Left cardiac atrium (tissue), 4 donors: ENCODE measurements at regions not wholly inside any gene's neighbourhood (a gene's known extent, or its start where the extent isn't known, plus 50 kb on each side); places are given as distances from the start of the nearest gene placed in this dataset.
"Not testable (repeated sequence)": the region's sequence is repeated elsewhere in the genome, so short reads cannot be mapped to it uniquely, and the experiment has no call there.

Source experiments
- ATAC-seq, 2 donors: fragments of 200-7000 bp; cut with Tn5 transposase; one replicate each; pipeline ENCODE4 v1.9.1; 2020; ENCODE audit warnings: mild to moderate bottlenecking in 2 of 2, moderate library complexity in 2 of 2
- DNase-seq: peaks from one replicate; pipeline ENCODE4 v3.0.0-alpha.2; 2020
- intact Hi-C, 2 donors: fragments of 100-400 bp; cut with DNase I; formaldehyde crosslinking; loops; one replicate each; pipeline versions ENCODE4 v1.14.1 to v1.15.1; 2022 to 2023
- donor health status: DM: no; HTN: yes; CAD: no.
- donor health status: DM: no; HTN: yes; CAD: no; lungs with severe emphysema.
- donor health status: DM: yes; HTN: yes; CAD: no.
- donor health status: Dilated cardiomyopathy.

DNA sequence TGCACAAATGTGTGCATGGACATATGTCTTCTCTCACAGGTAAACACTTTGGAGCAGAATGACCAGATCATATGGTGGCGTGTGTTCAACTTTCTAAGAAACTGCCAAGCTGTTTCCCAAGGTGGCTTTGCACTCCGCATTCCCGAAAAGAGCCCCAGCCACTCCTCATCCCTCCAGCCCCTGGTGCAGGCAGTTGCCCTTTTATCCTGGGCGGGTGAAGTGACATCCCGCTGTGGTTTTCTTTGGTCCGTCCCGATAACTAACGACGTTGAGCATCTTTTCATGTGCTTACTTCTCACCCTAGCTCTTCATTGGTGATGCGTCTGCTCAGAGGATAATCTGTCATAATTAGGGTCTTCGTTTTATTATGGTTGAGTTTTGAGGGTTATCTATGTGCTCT is 612.5 kb downstream of the MATN1 start:
- ATAC-seq (no peak), DNase-seq (no peak)
- intact Hi-C loops: loop anchor here (5.0 to 10.0 kb wide), 2 partner anchors 264 to 874 kb away; partner anchors contain the start of gene PTPRU (in 2 of the 2)

DNA sequence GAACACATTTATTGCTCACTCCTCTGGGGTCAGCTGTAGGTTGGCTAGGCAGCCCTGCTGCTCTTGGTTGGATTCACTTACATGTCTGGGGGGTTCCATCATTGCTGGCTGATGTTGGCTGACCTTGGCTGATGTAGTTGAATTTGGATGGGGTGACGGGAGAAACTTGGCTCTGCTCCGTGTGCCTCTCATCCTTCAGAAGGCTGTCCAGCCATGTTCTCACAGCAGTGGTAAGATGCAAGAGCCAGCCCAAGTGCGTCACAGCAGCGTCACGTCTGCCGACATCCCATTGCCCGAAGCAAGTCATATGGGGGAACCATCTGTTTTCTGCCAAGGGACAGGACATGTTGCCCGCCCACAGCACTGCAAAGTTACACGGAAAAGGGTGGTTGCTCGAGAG is 613.5 kb downstream of the MATN1 start:
- intact Hi-C loops: loop anchor here (5.0 to 10.0 kb wide), 2 partner anchors 265 to 873 kb away; partner anchors contain the start of gene PTPRU (in 2 of the 2)
- DNase-seq: peak; percentile 79
- ATAC-seq: peak; percentile 54 to 76

DNA sequence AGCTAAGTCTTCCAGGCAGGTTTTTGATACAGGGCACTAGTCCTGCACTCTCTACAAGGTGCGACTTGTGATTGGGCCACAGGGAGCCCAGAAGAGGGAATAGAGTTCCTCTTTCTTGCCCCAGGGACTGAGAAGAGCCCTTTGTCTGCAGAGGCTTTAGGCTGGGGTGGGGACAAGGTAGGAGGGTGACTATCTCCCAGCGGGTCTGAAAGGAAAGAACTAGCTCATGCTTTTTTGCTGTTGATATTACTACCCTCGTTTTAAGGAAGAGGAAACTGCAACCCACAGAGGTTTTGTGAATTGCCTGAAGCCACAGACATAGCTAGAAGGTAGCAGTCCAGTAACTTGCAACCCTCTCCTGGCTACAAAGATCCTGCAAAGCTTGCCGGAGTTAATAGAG is 615.2 kb downstream of the MATN1 start:
- DNase-seq: no peak
- ATAC-seq: no peak
- intact Hi-C loops: no loop called here

DNA sequence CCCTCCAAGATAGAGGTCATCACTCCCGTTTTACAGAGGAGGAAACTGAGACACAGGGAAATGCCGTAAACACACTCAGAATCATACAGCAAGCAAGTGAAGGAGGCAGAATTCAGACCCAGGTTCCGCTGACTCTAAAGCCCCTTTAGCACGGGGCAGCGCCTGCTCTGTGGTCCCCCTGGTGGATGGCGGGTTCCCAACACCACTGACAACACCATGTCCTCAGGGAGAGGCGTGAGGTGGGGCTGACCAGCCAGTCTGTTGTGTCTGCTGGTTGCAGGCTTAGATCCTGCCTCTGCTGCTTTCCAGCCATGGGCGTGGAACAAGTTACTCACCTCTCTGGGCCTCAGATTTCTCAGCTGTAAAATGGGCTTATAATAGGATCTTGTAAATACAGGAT is 617.3 kb downstream of the MATN1 start:
- peak in 1 of 2 donors; percentile 48 for ATAC-seq
- intact Hi-C loops: no loop called here
- DNase-seq: peak; percentile 39

DNA sequence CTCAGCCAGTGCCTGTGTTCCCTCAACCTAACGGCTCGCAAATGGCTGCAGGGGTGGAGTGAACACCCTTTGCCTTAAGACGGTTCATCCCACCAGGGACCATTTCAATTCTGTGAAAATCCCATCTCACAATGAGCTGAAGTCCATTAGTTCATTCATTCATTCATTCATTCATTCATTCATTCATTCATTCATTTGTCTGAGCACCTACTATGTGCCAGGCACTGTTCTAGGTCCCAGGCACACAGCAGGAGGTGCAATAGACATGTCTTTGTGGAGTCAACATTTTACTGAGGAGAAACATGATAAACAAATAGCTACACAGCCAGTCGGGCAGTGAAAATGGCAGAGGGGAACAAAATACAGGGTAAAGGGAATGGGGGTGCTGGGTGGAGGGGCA is 618.8 kb downstream of the MATN1 start:
- intact Hi-C loops: loop anchor here in 1 of 2 donors (5.0 kb wide), 1 partner anchor 312 kb away; no protein-coding TSS in a partner anchor
- no peak for ATAC-seq
- no peak for DNase-seq

DNA sequence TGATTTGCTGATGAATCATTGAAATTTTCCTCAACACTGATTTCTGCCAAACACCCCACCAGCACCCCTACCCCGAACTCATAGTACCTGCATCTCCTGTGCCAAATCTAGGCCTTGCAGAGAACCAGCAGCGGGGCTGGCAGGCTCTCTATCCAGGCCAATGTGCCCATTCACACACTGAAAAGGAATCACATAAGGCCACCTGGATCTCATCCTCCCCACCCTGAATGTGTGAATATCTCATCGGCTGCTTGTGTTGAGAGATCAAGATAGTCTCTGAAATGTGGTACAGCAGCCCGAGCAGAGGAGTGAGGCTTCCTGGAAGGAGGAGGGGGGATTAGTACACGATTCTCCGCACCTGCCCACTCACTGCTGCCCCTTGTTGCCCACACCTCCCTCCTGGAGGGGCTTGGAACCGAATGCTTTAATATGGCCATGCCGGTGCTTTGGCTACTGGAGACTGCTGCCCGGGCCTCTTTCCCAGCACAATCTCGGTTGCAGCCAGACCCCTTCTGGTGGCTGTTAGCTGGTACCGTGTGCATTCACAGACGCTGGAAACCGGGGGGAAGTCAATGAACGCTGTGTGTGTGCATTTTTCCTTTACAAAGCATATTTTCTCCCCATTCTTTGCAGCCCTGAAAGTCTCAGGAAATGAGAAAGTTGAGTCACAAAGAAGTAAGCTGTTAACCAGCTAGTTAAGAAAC is 619.5 kb downstream of the MATN1 start:
- ATAC-seq (peak in 1 of 2 donors; percentile 63), DNase-seq (no peak)
- intact Hi-C loops: loop anchor here in 1 of 2 donors (5.0 kb wide), 1 partner anchor 312 kb away; no protein-coding TSS in a partner anchor

DNA sequence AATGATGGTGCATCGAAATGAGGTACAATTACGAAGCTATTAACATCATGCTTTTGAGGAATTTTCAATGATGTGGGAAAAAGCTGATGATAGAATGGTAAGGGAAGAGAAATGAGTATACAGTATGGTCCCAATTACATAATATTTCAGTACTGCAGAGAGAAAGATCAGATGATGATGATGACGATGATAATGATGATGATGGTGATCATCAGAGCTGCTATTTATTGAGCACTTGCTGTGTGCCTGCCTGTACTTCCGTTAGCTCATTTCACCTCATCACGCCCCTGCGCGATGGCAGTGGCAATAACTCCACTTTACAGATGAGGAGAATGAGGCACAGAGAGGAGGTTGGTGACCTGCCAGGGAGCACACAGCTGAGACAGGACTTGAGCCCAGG is 620.8 kb downstream of the MATN1 start:
- ATAC-seq: no peak
- intact Hi-C loops: loop anchor here in 1 of 2 donors (5.0 kb wide), 1 partner anchor 310 kb away; no protein-coding TSS in a partner anchor
- DNase-seq: no peak

DNA sequence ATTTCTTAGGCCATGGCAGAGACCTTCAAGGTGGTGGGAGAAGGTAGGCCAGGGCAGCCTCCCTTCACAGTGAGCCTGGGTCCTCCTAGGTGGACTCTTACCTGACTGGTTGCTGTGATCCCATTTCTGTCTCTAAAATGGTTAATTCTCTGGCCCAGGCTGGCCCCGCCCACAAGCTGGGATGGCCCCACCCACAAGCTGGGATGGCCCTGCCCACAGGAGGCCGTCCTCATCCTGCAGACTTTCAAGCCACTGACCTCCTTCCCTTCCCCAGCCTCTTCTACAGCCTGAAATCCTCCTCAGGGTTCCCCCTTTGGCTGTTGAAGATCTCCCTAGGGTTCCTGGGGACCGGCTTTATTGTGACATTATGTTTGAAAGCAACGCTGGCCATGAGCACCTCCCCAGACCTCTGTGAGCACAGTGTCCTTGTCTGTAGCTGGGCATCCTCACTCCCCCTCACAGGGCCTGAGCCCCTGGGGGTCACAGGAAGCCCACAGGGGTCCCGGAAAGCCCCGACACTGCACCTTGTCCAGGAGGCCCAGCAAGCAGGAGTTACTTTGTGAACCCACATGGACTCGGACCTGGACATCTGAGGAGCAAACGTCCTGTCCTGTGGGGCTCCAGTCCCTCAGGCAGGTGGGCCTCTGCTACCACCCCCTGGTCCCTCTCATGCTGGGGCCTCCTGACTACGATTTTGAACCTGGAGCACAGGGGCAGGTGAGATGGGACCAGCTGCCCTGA is 621.7 kb downstream of the MATN1 start:
- intact Hi-C loops: loop anchor here in 1 of 2 donors (5.0 kb wide), 1 partner anchor 309 kb away; no protein-coding TSS in a partner anchor
- ATAC-seq: peak in 1 of 2 donors; percentile 37
- no peak for DNase-seq

DNA sequence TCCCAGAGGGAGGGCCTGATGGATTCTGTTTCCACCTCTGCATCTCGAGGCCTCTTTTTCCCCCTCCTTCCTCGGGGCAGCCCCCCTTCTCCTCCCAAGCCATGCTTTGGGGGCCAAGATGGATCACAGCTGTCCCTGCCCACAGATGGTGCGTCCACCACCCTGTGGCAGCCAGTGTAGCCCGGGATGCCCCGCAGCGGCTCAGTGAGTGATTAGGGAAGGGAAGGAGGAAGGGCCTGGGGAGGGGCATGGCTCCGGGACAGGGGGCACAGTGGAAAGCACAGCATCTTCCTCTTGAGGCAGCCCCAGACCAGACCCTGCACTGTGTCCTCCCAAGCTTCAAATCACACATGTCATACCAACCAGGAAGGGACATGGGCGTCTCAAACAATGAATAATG is 622.4 kb downstream of the MATN1 start:
- intact Hi-C loops: loop anchor here in 1 of 2 donors (5.0 kb wide), 1 partner anchor 309 kb away; no protein-coding TSS in a partner anchor
- no peak for DNase-seq
- peak in 1 of 2 donors; percentile 5 for ATAC-seq

DNA sequence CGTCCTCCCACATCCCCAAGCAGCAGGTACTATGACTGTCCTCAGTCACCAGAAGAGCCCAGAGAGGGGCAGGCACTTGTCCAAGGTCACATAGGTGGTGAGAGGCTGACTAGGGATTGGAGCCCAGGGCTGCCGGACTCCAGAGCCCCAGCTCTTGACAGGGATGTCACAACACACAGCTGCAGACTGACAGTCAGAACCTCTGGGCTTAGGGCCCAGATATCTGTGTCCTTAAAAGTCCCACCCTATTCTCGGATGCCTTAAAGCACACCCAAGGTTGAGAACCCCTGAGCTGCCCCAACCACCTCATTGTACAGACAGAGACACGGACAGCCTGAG is 622.9 kb downstream of the MATN1 start:
- intact Hi-C loops: loop anchor here in 1 of 2 donors (5.0 kb wide), 1 partner anchor 308 kb away; no protein-coding TSS in a partner anchor
- DNase-seq (no peak), ATAC-seq (peak; percentile 80 to 88)

DNA sequence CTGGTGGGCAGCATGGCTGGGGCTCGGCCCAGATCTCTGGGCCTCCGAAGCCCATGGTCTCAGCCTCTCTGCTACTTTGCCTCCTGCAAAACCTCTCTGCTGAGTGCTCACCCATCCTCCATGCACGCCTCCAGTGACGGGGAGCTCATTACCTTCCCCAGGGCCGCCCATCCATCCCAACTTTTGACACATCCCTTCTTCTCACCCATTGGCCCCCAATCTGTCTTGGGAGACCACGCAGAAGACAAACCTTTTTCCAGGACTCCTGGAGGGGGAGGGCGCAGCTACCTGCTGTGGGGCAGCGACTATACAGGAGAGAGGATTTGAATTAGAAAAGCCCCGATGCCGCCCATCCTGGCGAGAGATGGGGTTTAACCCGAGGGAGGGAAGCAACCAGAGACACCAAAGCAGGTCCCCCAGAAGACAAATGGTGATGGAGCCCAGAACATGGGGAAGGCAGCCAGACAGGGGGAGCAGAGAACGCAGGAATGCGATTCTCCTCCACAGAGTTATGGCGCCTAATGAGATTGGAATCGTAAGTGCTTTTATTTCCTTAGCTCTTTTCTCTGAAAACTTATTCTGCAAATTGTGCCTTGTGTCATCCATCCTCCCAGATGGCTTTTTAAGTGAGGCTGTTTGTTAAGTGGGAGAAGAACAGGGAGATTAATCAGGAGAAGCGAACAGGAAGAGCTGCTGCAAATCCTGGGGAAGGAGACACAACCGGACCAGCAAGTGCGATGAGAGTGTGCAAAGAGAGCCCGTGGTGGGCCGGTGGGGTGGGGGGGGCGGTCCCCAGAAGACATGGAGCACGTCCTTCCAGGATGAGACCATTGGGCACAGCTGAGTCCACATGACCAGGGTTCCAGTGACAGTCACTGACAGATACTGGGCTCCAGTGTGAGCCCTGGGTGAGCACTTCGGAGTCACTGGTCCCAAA is 623.5 kb downstream of the MATN1 start:
- DNase-seq (no peak), ATAC-seq (no peak)
- intact Hi-C loops: loop anchor here in 1 of 2 donors (5.0 kb wide), 1 partner anchor 308 kb away; no protein-coding TSS in a partner anchor

DNA sequence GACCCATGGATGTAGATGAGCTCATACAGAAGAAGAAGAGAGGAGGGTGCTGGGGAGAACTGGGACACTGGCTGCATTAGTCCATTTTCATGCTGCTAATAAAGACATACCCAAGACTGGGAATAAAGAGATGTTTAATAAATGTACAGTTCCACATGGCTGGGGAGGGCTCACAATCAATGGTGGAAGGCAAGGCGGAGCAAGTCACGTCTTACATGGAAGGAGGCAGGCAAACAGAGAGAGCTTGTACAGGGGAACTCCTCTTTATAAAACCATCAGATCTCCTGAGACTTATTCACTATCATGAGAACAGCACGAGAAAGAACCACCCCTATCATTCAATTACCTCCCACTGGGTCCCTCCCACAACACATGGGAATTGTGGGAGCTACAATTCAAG is 625.5 kb downstream of the MATN1 start:
- DNase-seq, intact Hi-C loops, ATAC-seq: not testable (repeated sequence)

DNA sequence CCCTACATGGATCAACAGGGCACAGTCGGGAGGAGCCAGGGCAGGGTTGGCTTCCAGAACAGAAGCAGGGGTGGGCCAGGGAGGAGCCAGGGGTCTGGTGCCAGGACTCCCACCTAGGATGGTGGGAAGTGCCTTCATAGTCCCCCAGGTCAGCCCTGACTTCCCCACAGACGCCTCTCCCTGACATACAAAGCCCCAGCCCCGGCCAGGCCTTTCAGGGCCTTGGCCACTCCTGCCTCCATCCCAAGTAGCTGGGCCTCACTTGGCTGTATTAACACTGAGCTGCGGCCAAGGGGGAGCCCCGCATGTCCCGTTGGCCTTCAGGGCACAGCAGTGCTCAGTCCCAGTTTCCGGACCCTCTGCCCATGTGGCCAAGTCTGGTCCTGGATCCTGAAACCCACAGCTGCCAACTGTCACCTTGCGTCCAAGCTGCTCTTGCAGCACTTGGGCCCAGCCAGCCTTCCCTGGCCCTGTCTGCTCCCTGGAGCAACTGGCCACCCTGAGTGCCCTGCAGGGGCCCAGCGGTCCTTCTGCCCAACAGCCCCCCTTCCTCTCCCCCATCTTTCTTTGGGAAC is 627.8 kb downstream of the MATN1 start:
- intact Hi-C loops: no loop called here
- ATAC-seq (no peak), DNase-seq (no peak)

DNA sequence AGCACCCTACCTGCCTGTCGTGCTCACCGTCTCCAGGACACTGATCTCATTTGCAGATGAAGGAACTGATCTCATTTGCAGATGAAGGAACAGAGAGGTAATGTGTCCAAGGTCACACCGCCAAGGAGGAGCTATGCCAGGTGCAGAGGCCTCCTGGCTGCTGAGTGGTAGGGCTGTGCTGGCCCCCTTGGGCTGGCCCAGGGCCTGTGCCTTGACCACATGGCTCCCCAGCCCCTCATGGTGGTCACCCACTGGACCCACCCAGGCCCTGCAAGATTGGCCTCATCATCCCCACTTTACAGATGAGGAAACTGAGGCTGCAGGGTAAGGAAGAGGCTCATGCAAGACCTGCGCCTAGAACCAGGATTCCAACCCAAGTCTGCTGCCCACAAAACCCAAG is 628.3 kb downstream of the MATN1 start:
- intact Hi-C loops: no loop called here
- no peak for ATAC-seq

DNA sequence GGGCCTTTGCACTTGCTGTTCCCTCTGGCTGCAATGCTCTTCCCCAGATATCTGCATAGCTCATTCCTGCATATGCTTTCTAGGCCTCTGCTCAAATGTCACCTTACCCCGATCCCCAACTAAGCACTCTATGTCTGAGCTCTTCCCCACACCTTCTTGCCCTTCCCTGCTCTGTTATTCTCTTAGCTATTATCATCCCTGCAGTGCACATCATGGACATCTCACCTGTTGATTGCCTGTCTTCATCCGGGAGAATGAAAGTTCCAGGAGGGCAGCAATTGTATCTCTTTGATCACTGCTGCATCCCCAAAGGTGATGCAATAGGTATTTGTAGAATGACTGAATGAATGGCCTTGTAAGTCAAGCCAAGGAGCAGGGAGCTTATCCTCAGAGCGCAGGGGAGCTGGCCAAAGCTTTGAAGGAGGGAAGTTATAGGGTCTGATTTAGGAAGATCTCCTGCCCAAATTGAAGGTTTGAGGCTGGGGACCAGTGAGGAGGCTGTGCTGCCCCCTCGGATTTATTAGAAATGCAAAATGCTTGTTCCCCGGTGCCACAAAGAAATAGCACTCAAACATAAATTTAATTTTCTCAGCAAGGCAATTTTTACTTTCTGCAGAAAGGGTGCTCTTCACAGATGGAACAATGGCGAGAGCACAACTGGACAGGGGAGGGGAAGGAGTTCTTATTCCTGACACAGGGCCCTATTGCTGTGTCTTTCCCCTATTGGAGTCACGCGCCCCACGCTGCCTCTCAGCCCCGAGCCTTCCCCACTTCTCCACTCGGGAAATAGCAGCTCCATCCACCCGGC is 631.1 kb downstream of the MATN1 start:
- no peak for DNase-seq
- intact Hi-C loops: no loop called here
- no peak for ATAC-seq

More for the DNA sequence above, 628.3 kb downstream of the MATN1 start:
- no peak for DNase-seq

DNA sequence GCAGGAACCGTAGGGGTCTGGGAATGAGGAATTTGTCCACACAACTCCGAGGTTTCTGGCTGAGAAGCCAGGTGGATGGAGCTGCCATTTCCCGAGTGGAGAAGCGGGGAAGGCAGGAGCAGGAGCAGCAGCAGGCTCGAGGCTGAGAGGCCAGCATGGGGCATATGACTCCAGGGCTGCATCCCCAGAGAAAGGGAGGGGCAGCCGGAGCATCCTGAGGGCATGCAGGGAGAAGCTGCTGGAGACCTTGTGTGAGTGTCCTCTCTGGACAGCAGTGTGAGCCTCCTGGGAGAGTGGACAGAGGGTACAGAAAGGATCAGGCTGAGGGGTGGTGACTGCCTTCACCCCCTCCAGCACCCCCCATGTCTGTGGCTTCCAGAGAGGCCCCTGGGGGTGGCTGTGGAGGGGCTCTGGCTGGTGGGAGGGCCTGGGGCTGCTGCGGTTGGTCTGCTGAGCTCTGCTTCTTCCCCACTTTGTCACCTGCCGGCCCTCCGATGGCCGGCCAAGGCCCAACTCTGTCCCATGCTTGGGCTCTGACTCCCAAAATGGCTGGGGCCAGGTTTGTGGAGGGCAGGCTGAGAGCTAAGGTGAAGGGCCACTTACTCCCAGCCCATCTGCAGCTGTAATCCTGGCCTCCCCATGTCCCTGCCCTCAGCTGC is 633.1 kb downstream of the MATN1 start:
- intact Hi-C loops: no loop called here
- ATAC-seq: no peak
- DNase-seq: no peak

DNA sequence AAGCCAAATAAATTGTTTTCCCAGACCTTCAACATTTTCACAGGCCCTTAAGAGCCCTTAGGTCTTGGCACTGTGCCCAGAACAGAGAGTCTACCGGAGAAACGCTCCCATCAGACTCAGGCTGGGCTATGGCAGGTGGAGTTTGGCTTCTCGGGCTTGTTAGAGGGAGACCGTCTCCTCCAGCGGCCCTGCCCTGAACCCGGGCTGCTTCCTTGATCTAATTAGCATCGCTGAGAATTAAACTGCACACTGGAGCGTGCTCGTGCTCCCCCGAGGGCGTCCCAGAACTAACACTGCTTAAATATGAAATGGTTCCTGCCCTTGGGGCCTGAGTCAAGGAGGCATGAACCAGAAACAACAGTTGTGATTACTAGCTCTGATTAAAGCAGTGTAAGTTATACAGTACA is 634.4 kb downstream of the MATN1 start:
- ATAC-seq: peak in 1 of 2 donors; percentile 23
- DNase-seq: no peak
- intact Hi-C loops: loop anchor here in 1 of 2 donors (5.0 kb wide), 1 partner anchor 172 kb away; no protein-coding TSS in a partner anchor
